ENCODE measurements at regions not wholly inside any gene's neighbourhood (a gene's known extent, or its start where the extent isn't known, plus 50 kb on each side); places are given as distances from the start of the nearest gene placed in this dataset.

GRCh38 chr3:177820683-177821316 is 623.5 kb upstream of the TBL1XR1 start:
- Histone ChIP-seq H3K36me3 (ENCODE audit: control insufficient read depth in 2 of 2, extremely low read depth in 1 of 2, insufficient read depth in 2 of 2, low read length in 2 of 2) (no peaks in the 10 kb centered on the region), H3K79me2 (ENCODE audit: control insufficient read depth, insufficient read depth, low read length) (no peaks in the 10 kb centered on the region), H3K4me1 (ENCODE audit: control insufficient read depth, extremely low read depth, insufficient read depth, low read length) (peaks cover 17% of the 10 kb centered on the region), H2AFZ (ENCODE audit: low read depth, low read length) (no peak overlapping the region), H3K27ac (ENCODE audit: insufficient read depth, low read depth, low read length) (no peak overlapping the region), H3K4me2 (ENCODE audit: insufficient read depth, low read length) (no peak overlapping the region), H3K9me3 (replicated peaks; ENCODE audit: control insufficient read depth, insufficient read depth, low read length) (no peaks in the 10 kb centered on the region), H4K20me1 (replicated peaks; ENCODE audit: control insufficient read depth, extremely low read depth, insufficient read depth, low read length) (no peaks in the 10 kb centered on the region), H3K27me3 (ENCODE audit: control insufficient read depth in 2 of 2, insufficient read depth in 2 of 2, low read length in 2 of 2) (no peaks in the 10 kb centered on the region), H3K9ac (replicated peaks; ENCODE audit: extremely low read depth, insufficient read depth, low read length) (no peak overlapping the region), H3K9me1 (replicated peaks; ENCODE audit: control insufficient read depth, extremely low read depth, insufficient read depth, low read length) (no peaks in the 10 kb centered on the region), H3K4me3 (replicated peaks in 1 of 3; ENCODE audit: insufficient read depth in 1 of 3, low read depth in 1 of 3, low read length in 3 of 3) (no peak overlapping the region)
- no peak for TF ChIP-seq JUN (IDR thresholded peaks at IDR 0.05; ENCODE audit: borderline replicate concordance, insufficient read depth, insufficient read length, low read depth)
- no peak for TF ChIP-seq MYC (IDR thresholded peaks at IDR 0.05; ENCODE audit: low read depth, low read length)
- TF ChIP-seq CTCF (IDR thresholded peaks at IDR 0.05; ENCODE audit: extremely low read depth in 1 of 2, insufficient read depth in 1 of 2, low read depth in 1 of 2, low read length in 2 of 2) = no peak
- no peak for TF ChIP-seq GATA2 (IDR thresholded peaks at IDR 0.05; ENCODE audit: insufficient read depth, insufficient read length, low read depth, low read length)
- TF ChIP-seq FOS (IDR thresholded peaks at IDR 0.05; ENCODE audit: borderline replicate concordance, insufficient read depth, low read length) = no peak
- no peak for TF ChIP-seq EZH2 (IDR thresholded peaks at IDR 0.05; ENCODE audit: borderline replicate concordance, low read depth, low read length, severe bottlenecking)
- no peak for TF ChIP-seq MAX (IDR thresholded peaks at IDR 0.05; ENCODE audit: insufficient read depth, insufficient read length)
- TF ChIP-seq POLR2A (IDR thresholded peaks at IDR 0.05; ENCODE audit: low read depth, low read length) = no peak
- dilution Hi-C loops (cut with MboI; ENCODE audit: extremely low pct_ligation_motif_present, low sequenced_read_pairs) = no loop called here
- no peak for FAIRE-seq
- BruUV-seq (replicated peaks) = no TSS peak
- ChIA-PET CTCF (no interaction called here), POLR2A (no interaction called here)
- no peak for DNase-seq (ENCODE audit: low read depth, low spot score)
- intact Hi-C loops (cut with micrococcal nuclease) = no loop called here
